ENCODE measurements at regions not wholly inside any gene's neighbourhood (a gene's known extent, or its start where the extent isn't known, plus 50 kb on each side); places are given as distances from the start of the nearest gene placed in this dataset.

DNA sequence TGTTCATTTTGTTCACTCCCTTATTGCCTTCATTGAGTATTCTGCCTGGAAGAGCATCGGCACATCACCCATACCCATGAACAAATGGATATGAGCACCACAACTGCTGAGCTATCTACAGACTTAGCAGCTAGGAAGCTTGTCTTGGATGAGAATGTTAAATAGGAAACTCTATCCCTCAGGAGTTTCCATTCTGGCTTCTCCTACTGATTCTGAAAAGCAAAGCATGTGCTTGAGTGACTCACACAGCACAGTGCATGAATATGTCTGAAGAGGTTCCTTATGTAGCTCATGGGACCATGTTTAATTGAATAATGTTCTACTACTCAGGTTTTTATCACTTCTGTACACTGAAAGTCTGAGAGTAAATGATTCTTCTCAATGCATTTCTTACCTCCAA, 57.3 kb upstream of the MXRA5 start:
- Histone ChIP-seq H4K20me1 (replicated peaks in 1 of 2; ENCODE audit: control insufficient read depth in 1 of 2, insufficient read depth in 2 of 2, low read length in 2 of 2) (no peaks in the 10 kb centered on the region), H3K9me3 (ENCODE audit: insufficient read depth in 2 of 2, low read depth in 1 of 2, low read length in 1 of 2) (no peaks in the 10 kb centered on the region), H3K4me2 (ENCODE audit: insufficient read depth in 1 of 2, low read depth in 2 of 2, low read length in 2 of 2) (no peak overlapping the region), H3K23me2 (ENCODE audit: low read depth, low read length) (no peaks in the 10 kb centered on the region), H2BK15ac (ENCODE audit: low read length) (no peak overlapping the region), H3K27ac (ENCODE audit: low read depth, low read length) (no peak overlapping the region), H3K4ac (replicated peaks; ENCODE audit: insufficient read length, low read depth, low read length) (no peak overlapping the region), H2BK12ac (ENCODE audit: low read depth, low read length) (no peak overlapping the region), H3K36me3 (ENCODE audit: control insufficient read depth in 2 of 4, insufficient read depth in 4 of 4, low read length in 3 of 4) (no peaks in the 10 kb centered on the region), H3K56ac (replicated peaks; ENCODE audit: insufficient read length, low read depth, low read length) (no peak overlapping the region), H3K23ac (ENCODE audit: insufficient read length) (no peak overlapping the region), H3K79me1 (ENCODE audit: low read depth, low read length) (no peaks in the 10 kb centered on the region), H2BK120ac (replicated peaks; ENCODE audit: low read depth, low read length) (no peak overlapping the region), H3K14ac (ENCODE audit: insufficient read length) (no peak overlapping the region), H3K4me3 (ENCODE audit: extremely low read depth in 1 of 4, insufficient read depth in 2 of 4, low read depth in 3 of 4, low read length in 4 of 4) (no peak overlapping the region), H2BK20ac (ENCODE audit: low read length) (no peak overlapping the region), H3K79me2 (ENCODE audit: control insufficient read depth in 1 of 2, insufficient read depth in 2 of 2, low read length in 2 of 2) (no peaks in the 10 kb centered on the region), H3K4me1 (replicated peaks in 1 of 4; ENCODE audit: control insufficient read depth in 3 of 4, insufficient read depth in 4 of 4, low read length in 3 of 4) (no peaks in the 10 kb centered on the region), H3K27me3 (replicated peaks in 1 of 4; ENCODE audit: control insufficient read depth in 3 of 4, extremely low read depth in 1 of 4, insufficient read depth in 3 of 4, low read length in 3 of 4) (no peaks in the 10 kb centered on the region), H4K5ac (ENCODE audit: insufficient read length, low read depth, low read length) (no peak overlapping the region), H2AK5ac (ENCODE audit: low read depth, low read length) (no peak overlapping the region), H2BK5ac (ENCODE audit: low read depth, low read length) (no peak overlapping the region), H4K8ac (ENCODE audit: extremely low read depth, insufficient read depth, low read length) (no peak overlapping the region), H3K18ac (ENCODE audit: extremely low read depth, low read length) (no peak overlapping the region), H4K91ac (replicated peaks; ENCODE audit: insufficient read length, low read length) (no peak overlapping the region), H2AFZ (ENCODE audit: low read length) (no peak overlapping the region), H3K9ac (replicated peaks in 1 of 4; ENCODE audit: extremely low read depth in 1 of 4, low read depth in 3 of 4, low read length in 3 of 4) (no peak overlapping the region)
- DNase-seq (ENCODE audit: low read depth in 1 of 2, low spot score in 2 of 2) (no peak), FAIRE-seq (no peak)
- POLR2A ChIA-PET (ENCODE audit: partially characterized antibody), result no interaction called here
- TF ChIP-seq GABPA (IDR thresholded peaks at IDR 0.05; ENCODE audit: borderline replicate concordance, insufficient read depth, low read length), result no peak
- TF ChIP-seq POLR2A (IDR thresholded peaks at IDR 0.05; ENCODE audit: control extremely low read depth in 1 of 2, low read depth in 2 of 2, low read length in 2 of 2), result no peak
- TF ChIP-seq EP300 (IDR thresholded peaks at IDR 0.05; ENCODE audit: borderline replicate concordance in 1 of 2, low read depth in 2 of 2, low read length in 2 of 2), result no peak
- no peak for TF ChIP-seq SUZ12 (IDR thresholded peaks at IDR 0.05; ENCODE audit: low read length)
- no peak for TF ChIP-seq JUN (IDR thresholded peaks at IDR 0.05; ENCODE audit: low read depth, low read length)
- no peak for TF ChIP-seq CHD2 (IDR thresholded peaks at IDR 0.05; ENCODE audit: low read length)
- TF ChIP-seq HDAC6 (IDR thresholded peaks at IDR 0.05; ENCODE audit: low read depth, low read length), result no peak
- no peak for TF ChIP-seq FOSL1 (IDR thresholded peaks at IDR 0.05; ENCODE audit: insufficient read depth, low read depth, low read length)
- no peak for TF ChIP-seq TCF12 (IDR thresholded peaks at IDR 0.05; ENCODE audit: low read depth, low read length)
- TF ChIP-seq RNF2 (IDR thresholded peaks at IDR 0.05; ENCODE audit: borderline replicate concordance, low read depth, low read length, missing control alignments, poor library complexity, severe bottlenecking), result no peak
- no peak for TF ChIP-seq PHF8 (conservative IDR thresholded peaks at IDR 0.05; ENCODE audit: low read depth, low read length)
- TF ChIP-seq, protein P1, sequence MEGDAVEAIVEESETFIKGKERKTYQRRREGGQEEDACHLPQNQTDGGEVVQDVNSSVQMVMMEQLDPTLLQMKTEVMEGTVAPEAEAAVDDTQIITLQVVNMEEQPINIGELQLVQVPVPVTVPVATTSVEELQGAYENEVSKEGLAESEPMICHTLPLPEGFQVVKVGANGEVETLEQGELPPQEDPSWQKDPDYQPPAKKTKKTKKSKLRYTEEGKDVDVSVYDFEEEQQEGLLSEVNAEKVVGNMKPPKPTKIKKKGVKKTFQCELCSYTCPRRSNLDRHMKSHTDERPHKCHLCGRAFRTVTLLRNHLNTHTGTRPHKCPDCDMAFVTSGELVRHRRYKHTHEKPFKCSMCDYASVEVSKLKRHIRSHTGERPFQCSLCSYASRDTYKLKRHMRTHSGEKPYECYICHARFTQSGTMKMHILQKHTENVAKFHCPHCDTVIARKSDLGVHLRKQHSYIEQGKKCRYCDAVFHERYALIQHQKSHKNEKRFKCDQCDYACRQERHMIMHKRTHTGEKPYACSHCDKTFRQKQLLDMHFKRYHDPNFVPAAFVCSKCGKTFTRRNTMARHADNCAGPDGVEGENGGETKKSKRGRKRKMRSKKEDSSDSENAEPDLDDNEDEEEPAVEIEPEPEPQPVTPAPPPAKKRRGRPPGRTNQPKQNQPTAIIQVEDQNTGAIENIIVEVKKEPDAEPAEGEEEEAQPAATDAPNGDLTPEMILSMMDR (IDR thresholded peaks at IDR 0.05; ENCODE audit: control extremely low read depth in 1 of 3, insufficient read depth in 1 of 3, low read depth in 1 of 3, low read length in 3 of 3), result no peak
- TF ChIP-seq CBX5 (IDR thresholded peaks at IDR 0.05; ENCODE audit: low read depth, low read length), result no peak
- CTCF ChIA-PET (ENCODE audit: partially characterized antibody), result no interaction called here
- 100% methylated on average over 1 of the region's 1 CpG; no CpG with 5 or more reads in 1 of the 2 experiments for WGBS, 2 experiments (ENCODE audit: extremely low coverage in 1 of 2, insufficient coverage in 1 of 2, insufficient read length in 1 of 2, insufficient replicate concordance in 2 of 2, low coverage in 1 of 2, low lambda C conversion rate in 2 of 2, missing lambda C conversion rate in 1 of 2)

Data from H1 (cell line).